Right lobe of liver (tissue), 6 donors: ENCODE measurements at regions not wholly inside any gene's neighbourhood (a gene's known extent, or its start where the extent isn't known, plus 50 kb on each side); places are given as distances from the start of the nearest gene placed in this dataset.

Source experiments
- ATAC-seq, 4 donors: fragments of 200-7000 bp; cut with Tn5 transposase; one replicate each; pipeline ENCODE4 v1.9.1; 2020; ENCODE audit warnings: mild to moderate bottlenecking in 4 of 4, moderate library complexity in 4 of 4
- DNase-seq, 3 donors: peaks; one replicate each; pipeline ENCODE4 v3.0.0-alpha.2; 2020
- H3K27ac ChIP-seq, 3 donors: fragments of 200-600 bp; one replicate each; pipeline ENCODE4 v1.8.0; 2022
- H3K27me3 ChIP-seq, 2 donors: fragments of 200-600 bp; one replicate each; pipeline ENCODE4 v1.8.0; 2022
- H3K36me3 ChIP-seq, 4 donors: fragments of 200-600 bp; sonication (generic) in 1 of 4; one replicate each; pipeline versions ENCODE4 v1.5.1 to v1.8.0; 2017 to 2022; ENCODE audit warnings: control low read depth in 1 of 4
- H3K4me1 ChIP-seq, 4 donors: fragments of 200-600 bp; sonication (generic) in 1 of 4; one replicate each; pipeline versions ENCODE4 v1.5.1 to v1.8.0; 2017 to 2022; ENCODE audit warnings: control low read depth in 1 of 4
- H3K4me3 ChIP-seq, 3 donors: fragments of 200-600 bp; one replicate each; pipeline ENCODE4 v1.8.0; 2022
- H3K9me3 ChIP-seq, 4 donors: fragments of 200-600 bp; sonication (generic) in 1 of 4; one replicate each; pipeline versions ENCODE4 v1.5.1 to v1.8.0; 2017 to 2022; ENCODE audit warnings: control low read depth in 1 of 4
- CTCF ChIP-seq, 4 donors: fragments of 200-600 bp in 3 of 4; fragments of 450-650 bp in 1 of 4; IDR thresholded peaks; one replicate each; pipeline versions ENCODE4 v1.5.1 to v1.8.0; 2016 to 2022; ENCODE audit warnings: antibody characterized with exemption in 4 of 4, mild to moderate bottlenecking in 2 of 4
- POLR2A ChIP-seq: fragments of 450-650 bp; IDR thresholded peaks from one replicate; pipeline ENCODE4 v1.6.1; 2017; ENCODE audit warnings: antibody characterized with exemption, mild to moderate bottlenecking
- WGBS: methylation state at CpG from one replicate; pipeline ENCODE4 v1.1.6; 2018; ENCODE audit warnings: low coverage, low lambda C conversion rate; ENCODE audit not compliant: insufficient coverage; ENCODE audit errors: missing lambda C conversion rate; 5-methylcytosine and 5-hydroxymethylcytosine counted together
- intact Hi-C, 2 donors: fragments of 100-400 bp; cut with DNase I; formaldehyde crosslinking; loops; one replicate each; pipeline versions ENCODE4 v1.11.2 to v1.14.1; 2022
- donor health status: DM: no; HTN: yes; CAD: no.
- donor health status: DM: no; HTN: no; CAD: no.
- donor health status: DM: no; HTN: no; CAD: no.
- donor health status: DM: no; HTN: yes; CAD: no.
- donor health status: DM: no; HTN: yes; CAD: no.

DNA sequence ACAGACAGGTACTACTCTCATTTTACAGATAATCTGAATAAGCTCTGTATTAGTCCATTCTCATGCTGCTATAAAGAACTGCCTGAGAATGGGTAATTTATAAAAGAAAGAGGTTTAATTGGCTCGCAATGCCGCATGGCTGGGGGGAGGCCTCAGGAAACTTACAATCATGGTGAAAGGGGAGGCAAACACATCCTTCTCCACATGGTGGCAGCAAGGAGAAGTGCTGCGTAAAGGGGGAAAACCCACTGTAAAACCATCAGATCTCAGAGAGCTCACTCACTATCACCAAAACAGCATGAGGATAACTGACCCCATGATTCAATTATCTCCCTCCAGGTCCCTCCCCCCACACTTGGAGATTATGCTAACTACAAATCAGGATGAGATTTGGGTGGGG, 254.4 kb downstream of the KCNE4 start:
- DNase-seq (no peak), ATAC-seq (no peak)
- intact Hi-C loops = no loop called here
- Histone ChIP-seq H3K4me1 (no peaks in the 10 kb centered on the region), H3K9me3 (no peaks in the 10 kb centered on the region), H3K36me3 (no peaks in the 10 kb centered on the region), H3K4me3 (no peak overlapping the region), H3K27me3 (no peaks in the 10 kb centered on the region), H3K27ac (no peak overlapping the region)
- 35% methylated on average over 3 of the region's 3 CpGs for WGBS
- peak in 2 of 4 donors; percentile 16 to 21 for TF ChIP-seq CTCF (IDR thresholded peaks at IDR 0.05)
- TF ChIP-seq POLR2A = no peak

- Histone ChIP-seq H3K27ac (no peak overlapping the region), H3K36me3 (no peaks in the 10 kb centered on the region), H3K4me3 (no peak overlapping the region), H3K4me1 (no peaks in the 10 kb centered on the region), H3K27me3 (no peaks in the 10 kb centered on the region), H3K9me3 (no peaks in the 10 kb centered on the region)
- intact Hi-C loops = no loop called here
- DNase-seq (no peak), ATAC-seq (no peak)
- 53% methylated on average over 11 of the region's 11 CpGs for WGBS
- TF ChIP-seq POLR2A (no peak), CTCF (IDR thresholded peaks at IDR 0.05) (no peak)
These were observed 260.1 kb downstream of the KCNE4 start for GRCh38 chr2:223311889-223312680.

DNA sequence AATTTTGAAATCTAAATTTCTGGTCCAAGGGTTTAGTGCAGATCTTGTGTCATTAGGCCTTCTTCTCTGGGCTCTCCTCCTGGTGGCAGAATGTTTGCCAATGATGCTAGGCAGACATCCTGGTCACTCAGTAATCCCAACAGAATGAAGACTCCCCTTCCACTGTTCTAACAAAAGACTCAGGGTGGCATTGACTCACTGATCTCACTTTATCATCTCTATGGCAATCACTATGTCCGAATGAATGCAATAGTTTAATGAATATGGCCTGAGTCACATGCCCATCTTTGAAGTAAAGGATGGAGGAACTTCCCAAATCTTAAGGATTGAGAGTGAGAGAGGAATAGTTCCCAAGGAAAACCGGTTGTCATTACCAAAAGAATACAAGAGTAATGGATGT, 261.1 kb downstream of the KCNE4 start:
- no peak for DNase-seq
- no peak for ATAC-seq
- TF ChIP-seq CTCF (IDR thresholded peaks at IDR 0.05) (no peak), POLR2A (no peak)
- Histone ChIP-seq H3K9me3 (no peaks in the 10 kb centered on the region), H3K4me1 (no peaks in the 10 kb centered on the region), H3K27me3 (no peaks in the 10 kb centered on the region), H3K4me3 (no peak overlapping the region), H3K36me3 (no peaks in the 10 kb centered on the region), H3K27ac (no peak overlapping the region)
- WGBS = 35% methylated on average over 2 of the region's 2 CpGs
- intact Hi-C loops = no loop called here

DNA sequence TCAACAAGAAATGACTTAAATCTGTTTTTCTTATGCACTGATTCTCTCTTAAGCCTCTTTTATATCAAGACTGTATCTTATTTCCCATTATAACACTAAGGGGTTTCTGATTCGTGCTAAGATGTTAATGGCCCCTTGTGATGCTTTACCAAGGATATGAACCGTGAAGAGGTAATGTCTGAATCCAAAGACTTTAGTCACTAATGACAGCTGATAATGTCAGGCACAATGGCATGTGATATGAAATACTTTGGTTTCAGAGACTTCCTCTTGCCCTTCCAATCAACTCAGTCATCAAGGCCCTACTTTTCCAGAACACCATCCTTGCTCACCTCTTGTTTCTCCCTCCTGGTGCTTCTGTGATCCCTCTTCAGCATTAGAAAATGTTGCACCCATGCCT, 262.8 kb downstream of the KCNE4 start:
- ATAC-seq (no peak), DNase-seq (no peak)
- TF ChIP-seq POLR2A = no peak
- no peak for TF ChIP-seq CTCF (IDR thresholded peaks at IDR 0.05)
- Histone ChIP-seq H3K27ac (no peak overlapping the region), H3K27me3 (no peaks in the 10 kb centered on the region), H3K36me3 (no peaks in the 10 kb centered on the region), H3K9me3 (no peaks in the 10 kb centered on the region), H3K4me1 (no peaks in the 10 kb centered on the region), H3K4me3 (no peak overlapping the region)
- intact Hi-C loops = no loop called here
- WGBS = 38% methylated on average over 2 of the region's 2 CpGs
